DOHH2 (cell line): ENCODE measurements at regions not wholly inside any gene's neighbourhood (a gene's known extent, or its start where the extent isn't known, plus 50 kb on each side); places are given as distances from the start of the nearest gene placed in this dataset.

ENCODE experiments used
- CTCF ChIP-seq: fragments of 200-600 bp; sonication (generic); IDR thresholded peaks from one replicate; pipeline ENCODE4 v1.5.1; 2014; ENCODE audit warnings: antibody characterized with exemption, mild to moderate bottlenecking, low read depth, low read length; ENCODE audit not compliant: poor library complexity, severe bottlenecking
- EZH2phosphoT487 ChIP-seq: fragments of 200-600 bp; sonication (generic); IDR thresholded peaks from 2 replicates; pipeline ENCODE4 v1.6.1; 2017; ENCODE audit warnings: borderline replicate concordance, mild to moderate bottlenecking, antibody characterized with exemption, low read length, moderate library complexity, mixed read lengths

GRCh38 chr17:22142091-22142490 is 449.8 kb downstream of the KCNJ18 start:
- TF ChIP-seq CTCF, result no peak
- no peak for TF ChIP-seq EZH2phosphoT487
